HG03060 (cell line): ENCODE measurements at regions not wholly inside any gene's neighbourhood (a gene's known extent, or its start where the extent isn't known, plus 50 kb on each side); places are given as distances from the start of the nearest gene placed in this dataset.
"Not testable (repeated sequence)": the region's sequence is repeated elsewhere in the genome, so short reads cannot be mapped to it uniquely, and the experiment has no call there.

Experiments used
- ATAC-seq: cut with Tn5 transposase; IDR thresholded peaks from one replicate; pipeline ENCODE4 v1.9.1; 2021; ENCODE audit warnings: low read depth, moderate number of reproducible peaks; ENCODE audit not compliant: unreplicated experiment

- no peak for ATAC-seq
Measured at GRCh38 chr17:74119965-74120364, 83.5 kb upstream of the RPL38 start.

- ATAC-seq: no peak
Measured at GRCh38 chr17:74123350-74123749, 80.1 kb upstream of the RPL38 start.

GRCh38 chr17:74123866-74124444, 79.5 kb upstream of the RPL38 start:
- no peak for ATAC-seq

GRCh38 chr17:74125156-74125555, 78.3 kb upstream of the RPL38 start:
- ATAC-seq: no peak

- no peak for ATAC-seq
Measured at GRCh38 chr17:74126179-74126900, 77.1 kb upstream of the RPL38 start.

- no peak for ATAC-seq
Measured at GRCh38 chr17:74126959-74127358, 76.5 kb upstream of the RPL38 start.

- ATAC-seq: no peak
Measured at GRCh38 chr17:74128456-74129211, 74.8 kb upstream of the RPL38 start.

- not testable (repeated sequence) for ATAC-seq
Measured at GRCh38 chr17:74129800-74130199, 73.7 kb upstream of the RPL38 start.

GRCh38 chr17:74130276-74130675, 73.2 kb upstream of the RPL38 start:
- ATAC-seq: no peak

- no peak for ATAC-seq
Measured at GRCh38 chr17:74130841-74131240, 72.6 kb upstream of the RPL38 start.

- ATAC-seq: no peak
Measured at GRCh38 chr17:74132354-74132753, 71.1 kb upstream of the RPL38 start.

- no peak for ATAC-seq
Measured at GRCh38 chr17:74133740-74134139, 69.7 kb upstream of the RPL38 start.

- ATAC-seq: not testable (repeated sequence)
Measured at GRCh38 chr17:74134234-74134633, 69.2 kb upstream of the RPL38 start.

- ATAC-seq: no peak
Measured at GRCh38 chr17:74134991-74135390, 68.5 kb upstream of the RPL38 start.

- no peak for ATAC-seq
Measured at GRCh38 chr17:74135391-74136167, 67.9 kb upstream of the RPL38 start.

GRCh38 chr17:74137416-74137815, 66.1 kb upstream of the RPL38 start:
- ATAC-seq: no peak

- no peak for ATAC-seq
Measured at GRCh38 chr17:74139120-74139519, 64.4 kb upstream of the RPL38 start.

GRCh38 chr17:74140282-74140681, 63.2 kb upstream of the RPL38 start:
- ATAC-seq: no peak

GRCh38 chr17:74141612-74142011, 61.9 kb upstream of the RPL38 start:
- no peak for ATAC-seq

- not testable (repeated sequence) for ATAC-seq
Measured at GRCh38 chr17:74143318-74143717, 60.2 kb upstream of the RPL38 start.

GRCh38 chr17:74145756-74146155, 57.7 kb upstream of the RPL38 start:
- ATAC-seq: no peak
